T-helper 1 cell treated with Interleukin-12 subunit alpha and Interleukin-12 subunit beta and Interleukin-4 antibody, amounts not matched to agents 30 ng/mL and 1 ng/mL, for 36 hours (primary cell): ENCODE measurements at regions not wholly inside any gene's neighbourhood (a gene's known extent, or its start where the extent isn't known, plus 50 kb on each side); places are given as distances from the start of the nearest gene placed in this dataset.
"Not testable (repeated sequence)": the region's sequence is repeated elsewhere in the genome, so short reads cannot be mapped to it uniquely, and the experiment has no call there.

Source experiments
- intact Hi-C: fragments of 100-400 bp; cut with micrococcal nuclease; formaldehyde crosslinking; loops from one replicate; pipeline ENCODE4 v1.15.1; 2024

DNA sequence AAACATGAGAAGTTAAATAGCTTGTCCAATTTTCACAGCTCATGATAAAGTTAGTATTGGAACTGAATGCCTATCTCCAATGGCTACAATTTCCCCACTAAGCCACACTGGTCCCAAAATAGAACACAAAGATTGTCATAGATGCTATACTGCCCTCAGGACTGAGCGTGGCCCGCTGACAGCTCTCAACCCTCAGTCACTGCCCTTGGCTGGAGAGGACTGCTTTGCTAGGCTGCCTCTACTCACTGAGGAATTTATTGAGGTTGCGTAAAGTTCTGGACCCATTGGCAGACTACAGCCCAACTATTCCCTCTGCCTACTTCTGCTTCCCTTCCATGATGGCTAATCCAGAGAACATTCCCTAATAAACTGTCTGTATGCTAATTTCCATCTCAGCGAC, 165.5 kb upstream of the BET1 start:
- intact Hi-C loops = no loop called here

DNA sequence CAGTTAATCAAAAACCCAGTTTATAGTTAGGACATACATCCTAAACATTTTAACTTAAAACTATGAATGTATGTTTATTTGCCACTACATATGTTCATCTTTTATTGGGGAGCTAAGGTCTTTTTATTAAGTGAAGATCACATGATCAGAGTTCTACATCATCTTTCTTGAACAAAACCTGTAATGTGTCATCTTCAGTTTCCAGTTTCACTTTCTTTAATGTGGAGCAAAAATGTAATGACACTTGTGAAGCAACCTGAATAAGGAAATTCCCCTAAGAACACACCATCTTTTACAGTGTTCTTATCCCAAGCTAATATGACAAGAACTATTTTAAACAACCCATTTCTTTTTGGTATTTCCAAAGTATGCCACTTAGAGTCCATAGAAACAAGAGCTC, 166.7 kb upstream of the BET1 start:
- intact Hi-C loops = loop anchor here (1.0 kb wide), 1 partner anchor 11 kb away; no protein-coding TSS in a partner anchor

GRCh38 chr7:94173436-94173835, 169.3 kb upstream of the BET1 start:
- intact Hi-C loops = no loop called here

DNA sequence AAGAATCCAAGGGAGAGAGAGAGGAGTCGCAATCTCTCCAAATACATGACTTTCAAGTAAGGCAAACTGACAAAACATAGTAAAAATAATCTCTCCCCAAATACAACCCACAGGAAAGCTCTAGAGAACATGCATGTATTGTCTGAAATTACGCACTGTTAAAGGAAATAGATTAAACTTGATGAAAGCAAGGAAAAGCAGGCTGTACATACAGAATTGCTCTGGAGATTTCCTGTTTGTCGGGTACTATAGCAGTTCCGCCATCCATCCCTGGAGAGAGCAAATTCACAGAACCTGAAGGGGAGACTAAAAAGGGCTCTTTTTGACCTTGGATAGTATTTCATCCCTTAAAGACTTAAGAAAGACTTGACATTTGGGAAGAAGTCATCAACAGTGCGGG, 170.2 kb upstream of the BET1 start:
- intact Hi-C loops = no loop called here

DNA sequence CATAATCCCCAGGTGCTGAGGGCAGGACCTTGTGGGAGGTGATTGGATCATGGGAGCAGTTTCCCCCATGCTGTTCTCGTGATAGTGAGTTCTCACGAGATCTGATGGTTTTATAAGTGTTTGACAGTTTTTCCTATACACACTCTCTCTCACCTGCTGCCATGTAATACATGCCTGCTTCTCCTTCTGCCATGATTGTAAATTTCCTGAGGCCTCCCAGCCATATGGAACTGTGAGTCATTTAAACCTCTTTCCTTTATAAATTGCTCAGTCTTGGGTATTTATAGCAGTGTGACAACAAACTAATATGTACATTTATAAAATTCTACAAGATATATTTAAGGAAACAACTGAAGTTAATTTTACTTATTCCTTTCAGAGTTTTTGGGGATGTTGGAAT, 170.8 kb upstream of the BET1 start:
- intact Hi-C loops = no loop called here

DNA sequence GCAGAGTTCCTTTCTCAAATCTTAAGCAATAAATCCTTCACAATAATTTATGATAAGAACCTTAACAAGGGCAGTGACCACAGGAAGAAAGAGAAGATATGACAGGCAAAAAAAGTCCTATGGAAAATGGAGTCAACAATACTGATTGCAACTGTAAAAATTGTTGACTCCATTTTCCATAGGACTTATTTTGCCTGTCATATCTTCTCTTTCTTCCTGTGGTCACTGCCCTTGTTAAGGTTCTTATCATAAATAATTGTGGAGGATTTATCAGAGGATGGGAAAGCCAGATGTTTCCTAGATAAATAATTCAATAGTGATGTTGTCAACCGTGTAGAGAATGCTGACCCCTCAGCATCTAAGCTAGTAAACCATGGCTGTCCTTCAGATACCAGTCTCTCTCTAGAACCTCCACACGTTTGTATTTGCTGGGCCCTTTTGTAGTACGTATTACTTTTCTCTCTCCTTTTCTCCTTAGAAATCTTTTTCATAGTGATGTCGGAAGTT, 172.6 kb upstream of the BET1 start:
- intact Hi-C loops = no loop called here

DNA sequence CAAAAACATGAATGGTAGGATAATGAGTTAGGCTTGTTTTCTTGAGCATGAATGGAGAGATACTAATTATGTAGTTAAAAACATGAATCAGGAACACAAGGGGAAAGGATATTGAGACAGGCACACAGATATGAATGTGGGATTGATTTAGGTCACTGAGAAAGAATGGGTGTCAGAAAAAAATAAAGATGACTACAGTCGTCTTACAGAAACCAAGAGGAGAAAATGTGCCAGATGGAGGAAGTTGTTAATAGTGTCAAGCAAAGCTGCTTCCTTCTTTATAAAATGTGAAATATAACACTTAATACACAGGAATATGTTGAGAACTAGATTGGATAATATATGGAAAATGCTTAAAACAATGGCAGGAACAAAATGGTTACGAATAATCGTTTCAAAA, 173.3 kb upstream of the BET1 start:
- intact Hi-C loops = no loop called here

- intact Hi-C loops = no loop called here
Observed at GRCh38 chr7:94178230-94178629, 174.1 kb upstream of the BET1 start.

DNA sequence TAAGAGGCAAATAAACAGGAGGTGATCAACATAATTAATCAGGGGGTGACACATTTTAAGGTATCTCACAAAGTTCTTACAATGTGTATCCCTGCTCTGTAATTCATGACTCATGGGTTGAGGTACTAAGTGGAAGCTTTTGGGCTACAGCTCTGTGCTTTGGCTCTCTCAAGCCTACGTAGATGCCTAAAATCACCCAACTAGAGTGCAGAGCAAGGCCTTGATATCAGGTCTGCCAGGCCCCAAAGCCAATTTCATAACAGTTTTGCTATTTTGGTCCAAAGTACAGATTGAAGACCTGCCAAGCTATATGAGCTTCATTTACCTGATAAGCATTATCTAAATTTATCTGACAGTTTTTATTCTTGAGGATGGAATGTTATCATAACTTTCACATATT, 175.3 kb upstream of the BET1 start:
- intact Hi-C loops = no loop called here

GRCh38 chr7:94182066-94182465, 177.9 kb upstream of the BET1 start:
- intact Hi-C loops = no loop called here

GRCh38 chr7:94182721-94183120, 178.6 kb upstream of the BET1 start:
- intact Hi-C loops = no loop called here

- intact Hi-C loops = no loop called here
Observed at GRCh38 chr7:94183289-94183749, 179.2 kb upstream of the BET1 start.

DNA sequence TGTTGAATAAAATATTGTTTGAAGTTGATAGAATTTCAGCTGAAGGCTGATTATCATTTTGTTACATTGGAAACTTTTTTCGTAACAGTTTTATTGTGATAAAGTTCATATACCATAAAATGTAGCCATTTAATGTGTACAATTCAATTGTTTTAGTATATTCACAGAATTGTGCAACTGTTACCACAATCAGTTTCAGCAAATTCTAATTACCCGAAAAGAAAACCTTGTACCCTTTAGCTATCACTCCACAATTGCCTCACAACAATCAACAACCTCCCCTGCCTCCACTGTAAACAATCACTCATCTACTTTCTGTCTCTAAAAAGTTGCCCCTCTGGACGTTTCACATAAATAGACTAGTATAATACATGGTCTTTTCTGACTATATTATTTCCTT, 179.7 kb upstream of the BET1 start:
- intact Hi-C loops = no loop called here

DNA sequence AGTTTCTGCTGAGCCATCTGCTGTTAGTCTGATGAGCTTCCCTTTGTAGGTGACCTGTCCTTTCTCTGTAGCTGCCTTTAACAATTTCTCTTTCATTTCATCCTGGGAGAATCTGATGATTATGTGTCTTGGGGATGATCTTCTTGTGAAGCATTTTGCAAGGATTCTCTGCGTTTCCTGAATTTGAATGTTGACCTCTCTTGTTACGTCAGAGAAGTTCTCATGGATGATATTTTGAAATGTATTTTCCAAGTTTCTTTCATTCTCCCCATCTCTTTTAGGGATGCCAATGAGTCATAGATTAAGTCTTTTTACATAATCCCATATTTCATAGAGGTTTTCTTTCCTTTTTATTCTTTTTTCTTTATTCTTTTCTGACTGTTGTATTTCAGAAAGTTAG, 184.2 kb upstream of the BET1 start:
- intact Hi-C loops = no loop called here

GRCh38 chr7:94190599-94191061, 186.5 kb upstream of the BET1 start:
- intact Hi-C loops = no loop called here

GRCh38 chr7:94194426-94194825, 190.3 kb upstream of the BET1 start:
- intact Hi-C loops = not testable (repeated sequence)

DNA sequence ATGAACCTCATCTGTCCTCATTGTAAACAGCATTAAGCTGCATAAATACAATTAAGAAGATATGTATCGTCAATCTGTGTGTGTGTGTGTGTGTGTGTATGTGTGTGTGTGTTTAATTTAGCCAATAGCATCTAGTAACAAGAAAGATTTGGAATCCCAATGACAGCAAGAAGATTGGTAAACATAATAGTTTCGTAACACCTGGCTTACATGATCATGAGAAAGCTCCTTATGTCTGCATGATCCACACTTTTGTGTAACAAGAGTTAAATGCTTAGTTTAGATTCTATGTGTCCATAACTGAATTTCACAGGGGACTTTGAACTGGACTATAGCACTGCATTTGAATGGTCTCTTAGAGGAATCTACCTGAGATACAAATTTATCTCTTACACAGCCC, 191.0 kb upstream of the BET1 start:
- intact Hi-C loops = no loop called here

- intact Hi-C loops = no loop called here
Observed at GRCh38 chr7:94195813-94196212, 191.7 kb upstream of the BET1 start.

DNA sequence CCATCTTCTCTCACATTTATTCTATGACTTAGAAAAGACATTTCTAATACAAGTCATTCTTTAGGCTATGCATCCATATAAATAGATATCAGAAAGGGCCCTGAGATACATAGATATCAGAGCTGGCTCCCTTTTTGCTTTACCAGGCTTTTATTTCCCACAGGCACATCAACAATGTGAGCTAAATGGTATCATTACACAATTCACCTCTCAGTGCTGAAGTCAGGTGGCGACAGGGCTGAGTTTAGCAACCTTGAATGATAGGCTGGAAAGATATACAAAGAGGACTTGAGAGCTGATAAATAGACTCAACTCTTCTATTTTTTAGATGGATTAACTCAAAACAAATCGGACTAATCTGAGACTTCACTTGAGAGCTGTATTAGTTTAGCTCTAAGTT, 189.2 kb upstream of the COL1A2 start:
- intact Hi-C loops = no loop called here

GRCh38 chr7:94206295-94206694, 188.4 kb upstream of the COL1A2 start:
- intact Hi-C loops = no loop called here

- intact Hi-C loops = no loop called here
Observed at GRCh38 chr7:94212160-94212559, 182.5 kb upstream of the COL1A2 start.

DNA sequence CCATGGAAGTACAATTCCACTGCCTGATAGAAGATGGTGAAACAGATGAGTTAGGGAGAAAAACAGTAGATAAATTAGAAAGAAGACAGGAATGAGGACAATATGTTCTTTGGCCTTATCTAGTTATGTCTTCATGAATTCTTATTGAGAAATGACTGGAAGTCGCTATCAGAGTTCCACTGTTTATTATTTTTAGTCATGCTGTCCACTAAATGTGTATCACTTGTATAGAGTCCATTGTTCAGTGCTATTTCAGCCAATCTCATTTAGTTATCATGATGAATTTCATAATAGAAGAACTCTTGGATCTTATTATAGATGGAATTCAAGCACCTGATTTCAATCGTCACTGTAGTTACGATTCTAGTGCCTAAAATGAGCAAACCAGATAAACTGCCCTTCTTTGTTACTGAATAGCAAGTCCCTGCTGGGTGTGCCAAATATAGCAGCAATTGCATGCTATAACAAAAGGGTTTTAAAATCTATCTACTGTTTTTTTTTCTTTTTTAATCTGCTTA, 177.7 kb upstream of the COL1A2 start:
- intact Hi-C loops = no loop called here

DNA sequence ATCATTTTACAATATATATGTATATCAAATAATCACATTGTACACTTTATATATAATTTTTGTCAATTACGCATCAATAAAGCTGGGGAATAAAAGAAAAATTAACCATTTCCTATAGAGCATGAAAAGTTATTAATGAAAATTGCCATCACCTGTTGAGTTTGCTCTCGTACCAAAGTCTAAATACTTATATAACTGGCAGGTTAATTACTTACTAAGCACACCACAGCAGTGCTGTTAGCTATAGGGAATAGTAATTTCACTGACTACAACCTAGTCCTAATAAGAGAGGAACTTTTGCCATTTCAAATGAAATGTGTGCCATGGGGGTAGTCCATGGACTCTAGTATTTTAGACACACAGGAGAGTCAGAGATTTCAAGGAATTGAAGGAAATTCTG, 176.9 kb upstream of the COL1A2 start:
- intact Hi-C loops = no loop called here

DNA sequence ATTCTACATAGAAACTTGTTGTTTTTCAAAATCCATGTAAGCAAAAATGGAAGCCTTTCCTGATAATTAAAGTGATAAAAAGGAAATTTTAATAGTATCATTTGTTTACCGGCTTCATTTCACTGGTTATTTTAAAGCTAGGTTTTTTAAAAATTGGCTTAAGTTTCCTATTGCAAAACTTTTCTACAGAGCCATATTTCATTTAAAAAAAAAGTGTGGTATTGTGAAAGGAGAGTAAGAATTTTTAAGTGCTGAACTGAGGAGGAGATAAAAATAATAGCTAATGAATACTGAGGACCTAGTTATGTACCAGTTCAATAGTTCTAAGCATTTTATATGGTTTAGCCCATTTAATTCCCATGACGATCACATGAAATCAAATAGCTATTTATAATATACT, 172.2 kb upstream of the COL1A2 start:
- intact Hi-C loops = no loop called here
